Transverse colon (tissue), 3 donors: ENCODE measurements at regions not wholly inside any gene's neighbourhood (a gene's known extent, or its start where the extent isn't known, plus 50 kb on each side); places are given as distances from the start of the nearest gene placed in this dataset.

Experiments used
- CTCF ChIP-seq, 5 experiments: fragments of 200-600 bp in 3 of 5; fragments of 450-650 bp in 2 of 5; sonication (generic) in 3 of 5; IDR thresholded peaks; 1 replicate in 2 of 5; 2 replicates in 3 of 5; pipeline ENCODE4 v1.5.1; 2016 to 2017; ENCODE audit warnings: antibody characterized with exemption in 5 of 5, inconsistent platforms in 3 of 5, mild to moderate bottlenecking in 2 of 5, moderate library complexity in 1 of 5
- EP300 ChIP-seq: sonication (generic); formaldehyde crosslinking; IDR thresholded peaks from one replicate; pipeline ENCODE4 v1.6.1; 2017; ENCODE audit warnings: antibody characterized with exemption, low read depth
- POLR2A ChIP-seq: fragments of 450-650 bp; IDR thresholded peaks from one replicate; pipeline ENCODE4 v1.6.1; 2016; ENCODE audit warnings: antibody characterized with exemption, mild to moderate bottlenecking, moderate library complexity

GRCh38 chr12:124446364-124446763 lies 121.0 kb downstream of the NCOR2 start:
- TF ChIP-seq POLR2A (no peak), CTCF (IDR thresholded peaks at IDR 0.05) (no peak), EP300 (no peak)
